Lung (tissue), 11 donors: ENCODE measurements at regions not wholly inside any gene's neighbourhood (a gene's known extent, or its start where the extent isn't known, plus 50 kb on each side); places are given as distances from the start of the nearest gene placed in this dataset.

Experiments used
- ATAC-seq: fragments of 200-7000 bp; cut with Tn5 transposase; one replicate; pipeline ENCODE4 v1.9.1; 2020; ENCODE audit warnings: moderate number of reproducible peaks; ENCODE audit not compliant: insufficient read depth, low FRiP score
- DNase-seq, 3 donors: peaks; one replicate each; pipeline ENCODE4 v3.0.0-alpha.2; 2013 to 2017
- H3K27ac ChIP-seq, 2 donors: one replicate each; pipeline ENCODE4 v1.5.1; 2013; ENCODE audit warnings: mild to moderate bottlenecking in 2 of 2, moderate library complexity in 2 of 2, control low read depth in 1 of 2, inconsistent platforms in 1 of 2, low read depth in 1 of 2, low read length in 1 of 2
- H3K27me3 ChIP-seq, 3 donors: one replicate each; pipeline ENCODE4 v1.5.1; 2013; ENCODE audit warnings: low read length in 2 of 3; ENCODE audit not compliant: control insufficient read depth in 3 of 3, insufficient read depth in 3 of 3
- H3K36me3 ChIP-seq, 4 donors: one replicate each; pipeline ENCODE4 v1.5.1; 2013; ENCODE audit warnings: low read length in 4 of 4, mild to moderate bottlenecking in 1 of 4, moderate library complexity in 1 of 4; ENCODE audit not compliant: control insufficient read depth in 4 of 4, insufficient read depth in 4 of 4
- H3K4me1 ChIP-seq, 5 donors: one replicate each; pipeline ENCODE4 v1.5.1; 2013; ENCODE audit warnings: low read length in 5 of 5, mild to moderate bottlenecking in 2 of 5, moderate library complexity in 1 of 5; ENCODE audit not compliant: control insufficient read depth in 5 of 5, insufficient read depth in 5 of 5
- H3K4me3 ChIP-seq: one replicate; pipeline ENCODE4 v1.5.1; 2013; ENCODE audit warnings: mild to moderate bottlenecking, control low read depth, moderate library complexity
- H3K9ac ChIP-seq, 2 donors: one replicate each; pipeline ENCODE4 v1.5.1; 2013; ENCODE audit warnings: low read length in 2 of 2, control low read depth in 1 of 2; ENCODE audit not compliant: insufficient read depth in 1 of 2
- H3K9me3 ChIP-seq, 4 donors: one replicate each; pipeline ENCODE4 v1.5.1; 2013; ENCODE audit warnings: low read length in 3 of 4, mild to moderate bottlenecking in 1 of 4, moderate library complexity in 1 of 4; ENCODE audit not compliant: control insufficient read depth in 4 of 4, insufficient read depth in 3 of 4
- CTCF ChIP-seq: IDR thresholded peaks from 2 replicates; pipeline ENCODE4 v1.5.1; 2012; ENCODE audit warnings: mild to moderate bottlenecking; ENCODE audit errors: control extremely low read depth, extremely low read depth
- WGBS, 2 donors: extraction: QIAGEN DNeasy Blood & Tissue Kit; methylation state at CpG; one replicate each; pipeline ENCODE4 v1.1.7; 2013; 5-methylcytosine and 5-hydroxymethylcytosine counted together
- donor health status: control.
- donor health status: control.
- donor health status: Bipolar disorder and iron deficiency.
- donor health status: healthy.
- donor health status: DM: yes; HTN: yes; CAD: no.

- 59 to 71% methylated on average over 2 of the region's 2 CpGs for WGBS, 2 donors
- H3K4me1 ChIP-seq: no peaks in the 10 kb centered on the region
- no peaks in the 10 kb centered on the region for H3K9me3 ChIP-seq
- ATAC-seq (no peak), DNase-seq (peak in 1 of 3 donors; percentile 42)
- H3K4me3 ChIP-seq: no peak overlapping the region
- no peak overlapping the region for H3K27ac ChIP-seq
- H3K27me3 ChIP-seq: no peaks in the 10 kb centered on the region
- H3K36me3 ChIP-seq: no peaks in the 10 kb centered on the region
- TF ChIP-seq CTCF: no peak
- no peak overlapping the region for H3K9ac ChIP-seq
Observed at GRCh38 chr6:142009647-142010046, 123.1 kb upstream of the GJE1 start.

GRCh38 chr6:142008781-142009180 is 123.9 kb upstream of the GJE1 start:
- Histone ChIP-seq H3K9me3 (no peaks in the 10 kb centered on the region), H3K27ac (no peak overlapping the region), H3K9ac (no peak overlapping the region), H3K27me3 (no peaks in the 10 kb centered on the region), H3K4me3 (no peak overlapping the region), H3K4me1 (no peaks in the 10 kb centered on the region), H3K36me3 (no peaks in the 10 kb centered on the region)
- 86 to 88% methylated on average over 1 of the region's 1 CpG for WGBS, 2 donors
- ATAC-seq: no peak
- no peak for TF ChIP-seq CTCF
- DNase-seq: no peak

- Histone ChIP-seq H3K4me3 (no peak overlapping the region), H3K9me3 (no peaks in the 10 kb centered on the region), H3K27me3 (no peaks in the 10 kb centered on the region), H3K4me1 (no peaks in the 10 kb centered on the region), H3K9ac (no peak overlapping the region), H3K36me3 (no peaks in the 10 kb centered on the region), H3K27ac (no peak overlapping the region)
- no peak for TF ChIP-seq CTCF
- DNase-seq (no peak), ATAC-seq (no peak)
- WGBS, 2 donors: 85 to 89% methylated on average over 4 of the region's 4 CpGs
Observed at GRCh38 chr6:142008016-142008735, 124.5 kb upstream of the GJE1 start.

- ATAC-seq (no peak), DNase-seq (no peak)
- TF ChIP-seq CTCF: no peak
- H3K4me1 ChIP-seq: no peaks in the 10 kb centered on the region
- WGBS, 2 donors: 30% methylated on average over 1 of the region's 1 CpG
- no peaks in the 10 kb centered on the region for H3K27me3 ChIP-seq
- H3K9me3 ChIP-seq: no peaks in the 10 kb centered on the region
- H3K27ac ChIP-seq: no peak overlapping the region
- no peaks in the 10 kb centered on the region for H3K36me3 ChIP-seq
- H3K9ac ChIP-seq: no peak overlapping the region
- no peak overlapping the region for H3K4me3 ChIP-seq
Observed at GRCh38 chr6:142005021-142005420, 127.7 kb upstream of the GJE1 start.
